HEK293T (cell line): ENCODE measurements at regions not wholly inside any gene's neighbourhood (a gene's known extent, or its start where the extent isn't known, plus 50 kb on each side); places are given as distances from the start of the nearest gene placed in this dataset.

Experiments used
- ARNT ChIP-seq: fragments of 450-650 bp; IDR thresholded peaks from 2 replicates; pipeline ENCODE4 v1.6.1; 2017; ENCODE audit warnings: mild to moderate bottlenecking
- BHLHE40 ChIP-seq: fragments of 450-650 bp; IDR thresholded peaks from 2 replicates; pipeline ENCODE4 v1.6.1; 2016; ENCODE audit warnings: mild to moderate bottlenecking, moderate library complexity, borderline replicate concordance
- ELF4 ChIP-seq: fragments of 450-650 bp; IDR thresholded peaks from 2 replicates; pipeline ENCODE4 v1.6.1; 2017; ENCODE audit warnings: antibody characterized with exemption
- FOXA1 ChIP-seq: fragments of 450-650 bp; IDR thresholded peaks from 2 replicates; pipeline ENCODE4 v1.6.1; 2016; ENCODE audit warnings: mild to moderate bottlenecking
- FOXK2 ChIP-seq: fragments of 450-650 bp; IDR thresholded peaks from 2 replicates; pipeline ENCODE4 v1.6.1; 2016; ENCODE audit warnings: mild to moderate bottlenecking
- HDGF ChIP-seq: fragments of 450-650 bp; IDR thresholded peaks from 2 replicates; pipeline ENCODE4 v1.6.1; 2017; ENCODE audit warnings: antibody characterized with exemption, borderline replicate concordance
- LEF1 ChIP-seq: fragments of 450-650 bp; IDR thresholded peaks from 2 replicates; pipeline ENCODE4 v1.6.1; 2017; ENCODE audit warnings: mild to moderate bottlenecking, borderline replicate concordance
- NFRKB ChIP-seq: fragments of 450-650 bp; IDR thresholded peaks from 2 replicates; pipeline ENCODE4 v1.6.1; 2016; ENCODE audit warnings: mild to moderate bottlenecking, moderate library complexity
- PKNOX1 ChIP-seq: fragments of 450-650 bp; IDR thresholded peaks from 2 replicates; pipeline ENCODE4 v1.6.1; 2016
- SP1 ChIP-seq: fragments of 450-650 bp; IDR thresholded peaks from 2 replicates; pipeline ENCODE4 v1.6.1; 2017
- SUZ12 ChIP-seq: fragments of 450-650 bp; IDR thresholded peaks from 2 replicates; pipeline ENCODE4 v1.6.1; 2016; ENCODE audit warnings: mild to moderate bottlenecking

DNA sequence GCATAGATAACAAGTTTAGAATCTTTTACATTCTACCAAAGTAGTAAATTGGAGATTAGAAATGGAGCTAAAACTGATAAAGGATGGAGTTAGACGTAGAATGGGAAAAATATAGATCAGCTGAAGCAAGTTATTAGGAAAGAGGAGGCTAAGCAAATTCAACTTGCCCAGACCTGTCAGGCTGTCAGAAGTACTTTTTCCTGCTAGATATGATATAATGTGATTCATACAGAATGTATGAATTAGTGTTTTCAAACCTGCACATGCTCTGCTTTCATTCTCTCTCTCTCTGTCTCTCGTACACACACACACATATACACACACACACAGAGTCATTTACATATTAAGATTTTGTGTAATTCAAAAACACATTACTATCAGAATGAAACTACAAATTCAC lies 133.2 kb upstream of the HDGFL1 start:
- no peak for TF ChIP-seq BHLHE40
- no peak for TF ChIP-seq SP1
- TF ChIP-seq ELF4, result no peak
- TF ChIP-seq FOXA1, result no peak
- no peak for TF ChIP-seq LEF1
- no peak for TF ChIP-seq SUZ12
- no peak for TF ChIP-seq FOXK2
- TF ChIP-seq HDGF, result no peak
- TF ChIP-seq NFRKB, result no peak
- TF ChIP-seq ARNT, result no peak
- TF ChIP-seq PKNOX1, result no peak
